Tibial nerve (tissue), 4 donors: ENCODE measurements at regions not wholly inside any gene's neighbourhood (a gene's known extent, or its start where the extent isn't known, plus 50 kb on each side); places are given as distances from the start of the nearest gene placed in this dataset.

Source experiments
- CTCF ChIP-seq, 5 experiments: fragments of 200-600 bp in 3 of 5; fragments of 450-650 bp in 2 of 5; sonication (generic) in 3 of 5; IDR thresholded peaks; one replicate each; pipeline ENCODE4 v1.5.1; 2016 to 2019; ENCODE audit warnings: antibody characterized with exemption in 5 of 5, mild to moderate bottlenecking in 3 of 5, moderate library complexity in 2 of 5
- EP300 ChIP-seq, 2 donors: sonication (generic); formaldehyde crosslinking; IDR thresholded peaks; one replicate each; pipeline ENCODE4 v1.6.1; 2017; ENCODE audit warnings: antibody characterized with exemption in 2 of 2, mild to moderate bottlenecking in 1 of 2
- POLR2A ChIP-seq, 2 donors: fragments of 450-650 bp; IDR thresholded peaks; one replicate each; pipeline ENCODE4 v1.6.1; 2017; ENCODE audit warnings: antibody characterized with exemption in 2 of 2, mild to moderate bottlenecking in 2 of 2, moderate library complexity in 2 of 2

- TF ChIP-seq CTCF (IDR thresholded peaks at IDR 0.05) (no peak), EP300 (IDR thresholded peaks at IDR 0.05) (no peak), POLR2A (IDR thresholded peaks at IDR 0.05) (no peak)
Measured at GRCh38 chr22:26798462-26799065, 141.2 kb downstream of the MIAT start.
